Central memory CD8-positive, alpha-beta T cell (primary cell): ENCODE measurements at regions not wholly inside any gene's neighbourhood (a gene's known extent, or its start where the extent isn't known, plus 50 kb on each side); places are given as distances from the start of the nearest gene placed in this dataset.

Source experiments
- ATAC-seq: fragments of 150-1000 bp; cut with Tn5 transposase; replicated peaks from 2 replicates; pipeline ENCODE4 v1.10.0; 2022; ENCODE audit warnings: mild to moderate bottlenecking, moderate FRiP score, moderate number of reproducible peaks; ENCODE audit not compliant: poor library complexity, severe bottlenecking; ENCODE audit errors: extremely low read depth
- DNase-seq, 2 donors: peaks; one replicate each; pipeline ENCODE4 v3.0.0; 2021; ENCODE audit warnings: low spot score in 2 of 2
- H3K27ac Mint-ChIP-seq: one replicate; pipeline ENCODE4 v1.8.0; 2022; ENCODE audit warnings: low read depth, mild to moderate bottlenecking, moderate library complexity, mixed read lengths
- H3K27me3 Mint-ChIP-seq: one replicate; pipeline ENCODE4 v1.8.0; 2022; ENCODE audit warnings: mixed read lengths
- H3K36me3 Mint-ChIP-seq: one replicate; pipeline ENCODE4 v1.8.0; 2022; ENCODE audit warnings: mild to moderate bottlenecking, moderate library complexity, mixed read lengths; ENCODE audit not compliant: insufficient read depth
- H3K4me1 Mint-ChIP-seq: one replicate; pipeline ENCODE4 v1.8.0; 2022; ENCODE audit warnings: mixed read lengths
- H3K4me3 Mint-ChIP-seq: one replicate; pipeline ENCODE4 v1.8.0; 2022; ENCODE audit warnings: mild to moderate bottlenecking, moderate library complexity, mixed read lengths
- H3K9me3 Mint-ChIP-seq: one replicate; pipeline ENCODE4 v1.8.0; 2022; ENCODE audit warnings: mixed read lengths

DNA sequence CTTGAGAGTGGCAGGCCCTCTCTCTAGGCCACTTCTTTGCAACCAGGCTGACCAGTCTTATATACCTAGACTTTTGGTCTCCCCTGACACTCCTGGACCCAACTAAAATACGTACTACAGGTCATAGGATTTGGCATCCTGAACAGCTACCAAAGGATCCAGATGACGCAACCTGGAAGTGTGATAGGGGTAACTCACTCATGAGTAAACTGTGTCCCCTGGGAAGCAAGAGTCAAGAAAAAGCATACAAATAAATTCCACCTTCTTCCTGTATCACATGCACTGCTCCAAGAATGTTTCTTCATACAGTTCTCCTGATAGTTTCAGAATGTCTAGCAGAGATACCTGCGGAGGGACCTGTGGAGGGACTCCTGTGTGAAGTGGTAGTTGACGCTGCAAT lies 172.3 kb downstream of the MDFIC start:
- Mint-ChIP-seq H3K27me3 (peaks cover 9% of the 10 kb centered on the region), H3K36me3 (no peaks in the 10 kb centered on the region), H3K4me3 (no peak overlapping the region), H3K4me1 (no peaks in the 10 kb centered on the region), H3K27ac (no peak overlapping the region), H3K9me3 (no peaks in the 10 kb centered on the region)
- DNase-seq: no peak
- no peak for ATAC-seq

DNA sequence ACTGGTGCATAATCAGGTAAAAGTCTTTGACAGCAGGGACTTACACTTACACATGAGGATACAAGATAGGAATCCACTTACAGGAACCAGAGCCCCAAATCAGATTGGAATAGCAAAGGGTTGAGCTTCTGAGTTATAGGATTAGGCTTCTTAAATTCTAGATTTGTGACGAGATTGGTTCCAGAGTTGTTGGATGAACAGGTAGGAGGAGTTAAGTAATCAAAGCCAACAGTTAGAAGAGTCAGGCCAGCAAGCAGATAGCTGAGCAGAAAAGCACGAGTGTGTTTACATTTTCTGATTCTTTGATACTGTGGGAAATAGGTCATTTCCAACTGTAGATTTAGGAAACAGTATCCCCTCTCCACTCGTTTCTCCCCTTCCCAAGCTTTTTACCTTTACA lies 167.0 kb downstream of the MDFIC start:
- Mint-ChIP-seq H3K4me3 (no peak overlapping the region), H3K27me3 (peaks cover 7% of the 10 kb centered on the region), H3K4me1 (no peaks in the 10 kb centered on the region), H3K36me3 (no peaks in the 10 kb centered on the region), H3K27ac (no peak overlapping the region), H3K9me3 (no peaks in the 10 kb centered on the region)
- DNase-seq (no peak), ATAC-seq (no peak)

DNA sequence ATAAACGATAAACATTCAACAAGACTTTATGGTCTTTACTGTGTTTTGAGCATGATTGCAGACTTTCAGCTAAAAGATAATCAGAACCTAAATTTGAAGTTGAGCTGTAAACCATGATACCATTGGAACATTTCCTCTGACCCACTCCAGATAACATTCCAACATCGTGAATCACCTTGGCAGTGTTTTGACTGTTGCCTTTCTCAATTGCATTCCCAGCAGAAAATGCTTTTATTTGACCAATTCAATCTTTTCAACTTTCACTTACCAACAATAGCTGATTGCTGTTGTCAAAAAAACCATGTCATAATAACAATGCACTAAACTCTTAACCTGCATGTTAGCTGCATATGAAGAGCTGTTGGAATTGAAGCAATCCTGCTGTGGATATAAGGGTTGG lies 165.5 kb downstream of the MDFIC start:
- Mint-ChIP-seq H3K27me3 (peaks cover 14% of the 10 kb centered on the region), H3K27ac (no peak overlapping the region), H3K4me3 (no peak overlapping the region), H3K9me3 (no peaks in the 10 kb centered on the region), H3K4me1 (no peaks in the 10 kb centered on the region), H3K36me3 (no peaks in the 10 kb centered on the region)
- ATAC-seq (no peak), DNase-seq (no peak)

DNA sequence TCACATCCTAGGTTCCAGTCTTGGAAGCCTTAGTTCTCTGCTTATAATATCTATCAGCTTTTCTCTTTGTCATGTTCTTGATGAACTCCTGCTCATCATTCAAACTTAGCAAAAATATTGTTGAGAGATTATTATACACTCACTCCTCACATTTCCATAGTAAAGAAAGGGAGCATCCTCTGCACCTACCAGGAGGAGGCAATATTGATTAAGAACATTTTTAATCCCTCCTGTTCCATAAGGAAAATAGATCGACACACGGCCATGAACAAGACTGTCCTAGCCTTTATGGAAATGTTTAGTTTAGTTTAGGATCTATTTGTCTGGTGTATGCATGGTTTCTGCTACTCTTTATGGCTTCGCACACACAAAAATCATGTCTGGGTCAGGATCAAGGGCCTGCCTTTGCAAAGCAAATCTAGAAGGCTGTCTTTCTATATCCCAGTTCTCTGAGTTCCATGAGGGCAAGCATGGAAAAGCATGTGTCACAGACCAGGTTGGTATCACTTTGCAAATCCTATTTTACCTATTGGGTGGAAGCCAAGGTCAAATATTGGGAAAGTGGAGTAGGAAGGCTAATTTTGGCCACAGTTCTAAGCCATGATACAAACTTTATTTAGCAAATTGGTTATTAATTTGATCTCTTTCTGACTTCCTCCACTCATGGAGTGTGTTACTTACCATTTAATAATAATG lies 164.4 kb downstream of the MDFIC start:
- peaks cover 14% of the 10 kb centered on the region for H3K27me3 Mint-ChIP-seq
- no peaks in the 10 kb centered on the region for H3K9me3 Mint-ChIP-seq
- ATAC-seq: no peak
- DNase-seq: no peak
- no peak overlapping the region for H3K27ac Mint-ChIP-seq
- no peak overlapping the region for H3K4me3 Mint-ChIP-seq
- no peaks in the 10 kb centered on the region for H3K4me1 Mint-ChIP-seq
- H3K36me3 Mint-ChIP-seq: no peaks in the 10 kb centered on the region

DNA sequence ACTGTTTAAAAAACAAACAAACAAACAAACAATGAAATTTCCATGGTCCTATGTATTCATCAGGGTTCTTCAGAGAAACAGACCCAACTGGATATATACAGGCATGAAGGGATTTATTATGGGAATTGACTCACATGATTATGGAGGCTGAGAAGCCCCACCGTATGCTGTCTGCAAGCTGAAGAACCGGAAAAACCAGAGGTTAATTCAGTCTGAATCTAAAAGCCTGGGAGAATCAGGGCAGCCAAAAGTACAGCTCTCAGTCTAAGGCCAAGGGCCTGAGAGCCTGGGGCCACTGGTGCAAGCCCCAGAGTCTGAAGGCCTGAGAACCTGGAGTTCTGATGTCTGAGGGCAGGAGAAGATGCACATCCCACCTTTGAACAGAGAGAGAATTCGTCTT lies 163.5 kb downstream of the MDFIC start:
- ATAC-seq: no peak
- H3K27me3 Mint-ChIP-seq: peaks cover 22% of the 10 kb centered on the region
- no peak overlapping the region for H3K4me3 Mint-ChIP-seq
- H3K4me1 Mint-ChIP-seq: peaks cover 5% of the 10 kb centered on the region
- no peak for DNase-seq
- no peaks in the 10 kb centered on the region for H3K36me3 Mint-ChIP-seq
- no peaks in the 10 kb centered on the region for H3K9me3 Mint-ChIP-seq
- H3K27ac Mint-ChIP-seq: no peak overlapping the region

DNA sequence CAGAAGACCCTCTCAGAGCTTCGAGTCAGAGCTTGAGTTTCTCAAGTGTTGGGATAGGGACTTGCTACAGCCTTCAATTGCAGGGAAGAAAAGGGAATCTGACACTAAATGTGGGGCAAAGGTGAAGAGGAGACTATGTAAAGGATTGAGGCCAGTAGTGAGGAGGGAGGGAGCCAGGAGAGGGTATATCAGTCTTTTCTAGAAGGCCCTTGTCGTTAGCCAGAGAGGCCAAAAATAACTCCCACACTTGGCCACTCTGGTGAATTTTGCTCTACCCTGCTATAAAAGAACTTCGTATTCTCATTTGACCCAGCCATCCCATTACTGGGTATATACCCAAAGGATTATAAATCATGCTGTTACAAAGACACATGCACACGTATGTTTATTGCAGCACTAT lies 162.0 kb downstream of the MDFIC start:
- H3K27ac Mint-ChIP-seq: no peak overlapping the region
- peaks cover 5% of the 10 kb centered on the region for H3K4me1 Mint-ChIP-seq
- no peak for DNase-seq
- peaks cover 24% of the 10 kb centered on the region for H3K27me3 Mint-ChIP-seq
- H3K9me3 Mint-ChIP-seq: no peaks in the 10 kb centered on the region
- H3K4me3 Mint-ChIP-seq: no peak overlapping the region
- no peak for ATAC-seq
- no peaks in the 10 kb centered on the region for H3K36me3 Mint-ChIP-seq

DNA sequence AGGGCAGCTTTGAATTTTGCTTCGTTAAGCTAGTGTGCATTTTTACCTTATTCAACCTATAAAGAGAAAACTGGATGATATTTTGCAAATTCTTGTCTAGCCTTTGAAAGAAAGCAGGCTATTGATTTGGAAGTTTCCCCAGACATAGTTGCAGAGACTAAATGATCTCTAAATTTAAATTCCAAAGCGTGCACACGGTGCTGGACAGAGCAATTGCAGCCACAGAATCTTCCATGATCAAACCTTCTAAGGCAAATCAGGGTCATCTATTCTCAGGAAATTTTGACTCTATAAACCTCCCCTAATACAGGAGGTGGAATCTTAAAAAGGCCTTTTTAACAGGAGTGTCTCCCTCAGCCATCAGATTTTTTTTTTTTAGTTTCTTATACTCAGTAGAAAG lies 159.9 kb downstream of the MDFIC start:
- Mint-ChIP-seq H3K27ac (no peak overlapping the region), H3K4me1 (peaks cover 5% of the 10 kb centered on the region), H3K4me3 (no peak overlapping the region), H3K9me3 (no peaks in the 10 kb centered on the region), H3K27me3 (peaks cover 24% of the 10 kb centered on the region), H3K36me3 (no peaks in the 10 kb centered on the region)
- DNase-seq: no peak
- no peak for ATAC-seq

DNA sequence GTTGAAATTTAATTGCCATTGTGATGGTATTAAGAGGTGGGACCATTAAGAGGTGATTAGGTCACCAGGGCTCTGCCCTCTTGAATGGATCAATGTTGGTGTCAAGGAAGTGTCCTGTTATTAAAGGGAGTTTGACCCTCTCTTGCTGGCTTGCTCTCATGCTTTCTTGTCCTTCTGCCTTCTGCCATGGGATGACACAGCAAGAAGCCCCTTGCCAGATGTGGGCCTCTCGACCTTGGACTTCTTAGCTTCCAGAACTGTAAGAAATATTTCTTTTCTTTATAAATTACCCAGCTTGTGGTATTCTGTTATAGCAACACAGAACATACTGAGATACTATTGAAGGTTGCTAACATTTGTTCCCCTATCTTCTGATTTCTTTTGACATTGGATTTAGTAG lies 157.0 kb downstream of the MDFIC start:
- H3K4me1 Mint-ChIP-seq: peaks cover 5% of the 10 kb centered on the region
- no peaks in the 10 kb centered on the region for H3K9me3 Mint-ChIP-seq
- H3K27me3 Mint-ChIP-seq: peaks cover 21% of the 10 kb centered on the region
- ATAC-seq (no peak), DNase-seq (no peak)
- no peak overlapping the region for H3K4me3 Mint-ChIP-seq
- no peaks in the 10 kb centered on the region for H3K36me3 Mint-ChIP-seq
- H3K27ac Mint-ChIP-seq: no peak overlapping the region

DNA sequence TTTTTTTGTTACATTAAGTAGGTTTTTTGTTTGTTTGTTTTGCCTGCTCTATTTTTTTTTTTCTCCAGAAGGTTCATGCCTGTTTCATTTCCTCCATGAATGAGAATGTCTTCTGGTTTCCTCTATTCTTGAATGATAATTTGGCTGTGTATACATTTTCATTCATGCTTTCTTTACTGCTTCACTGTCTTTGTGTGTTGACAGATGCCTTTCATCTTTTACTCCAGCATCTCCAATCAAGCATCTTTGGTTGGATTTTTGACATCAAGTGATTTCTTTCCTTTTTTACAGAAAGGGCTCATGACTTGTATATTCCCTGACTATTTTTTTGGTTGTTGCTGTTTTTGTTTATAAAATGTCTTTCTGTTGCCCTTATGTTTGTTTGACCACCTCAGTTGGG lies 156.5 kb downstream of the MDFIC start:
- ATAC-seq: no peak
- no peak overlapping the region for H3K4me3 Mint-ChIP-seq
- no peaks in the 10 kb centered on the region for H3K36me3 Mint-ChIP-seq

DNA sequence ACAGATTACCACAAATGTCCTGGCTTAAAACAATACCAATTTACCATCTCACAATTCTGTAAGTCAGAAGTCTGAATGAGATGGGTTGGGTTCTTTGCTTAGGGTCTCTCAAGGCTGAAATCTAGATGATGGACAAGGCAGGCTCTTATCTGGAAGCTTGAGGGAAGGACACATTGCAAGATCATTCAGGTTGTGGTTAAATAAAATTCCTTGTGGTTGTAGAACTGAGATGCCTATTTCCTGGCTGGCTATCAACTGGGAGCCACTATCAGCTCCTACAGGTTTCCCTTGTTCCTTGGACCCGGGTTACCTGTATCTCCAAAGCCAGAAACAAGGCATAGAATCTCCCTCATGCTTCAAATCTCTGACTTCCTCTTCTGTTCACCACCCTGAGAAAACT lies 148.4 kb downstream of the MDFIC start:
- no peaks in the 10 kb centered on the region for H3K27me3 Mint-ChIP-seq
- DNase-seq: no peak
- H3K4me3 Mint-ChIP-seq: no peak overlapping the region
- no peak for ATAC-seq
- no peaks in the 10 kb centered on the region for H3K4me1 Mint-ChIP-seq
- no peak overlapping the region for H3K27ac Mint-ChIP-seq
- no peaks in the 10 kb centered on the region for H3K9me3 Mint-ChIP-seq
- no peaks in the 10 kb centered on the region for H3K36me3 Mint-ChIP-seq

More for the DNA sequence above, 156.5 kb downstream of the MDFIC start:
- Mint-ChIP-seq H3K27me3 (peaks cover 17% of the 10 kb centered on the region), H3K27ac (no peak overlapping the region), H3K9me3 (no peaks in the 10 kb centered on the region), H3K4me1 (peaks cover 5% of the 10 kb centered on the region)
- no peak for DNase-seq
